ENCODE measurements at regions not wholly inside any gene's neighbourhood (a gene's known extent, or its start where the extent isn't known, plus 50 kb on each side); places are given as distances from the start of the nearest gene placed in this dataset.
A peak's percentile ranks its signal among the peaks of the same experiment; 100 is the strongest.
"Not testable (repeated sequence)": the region's sequence is repeated elsewhere in the genome, so short reads cannot be mapped to it uniquely, and the experiment has no call there.

GRCh38 chr5:17050236-17050635 is 114.1 kb upstream of the MYO10 start:
- Histone ChIP-seq H3K9me3 (ENCODE audit: control insufficient read depth in 2 of 2, insufficient read depth in 1 of 2, low read depth in 1 of 2, low read length in 1 of 2) (no peaks in the 10 kb centered on the region), H3K27me3 (ENCODE audit: control insufficient read depth in 3 of 3, insufficient read depth in 3 of 3, low read length in 3 of 3) (no peaks in the 10 kb centered on the region), H3K27ac (ENCODE audit: low read depth in 1 of 3, low read length in 2 of 3) (no peak overlapping the region), H3K36me3 (ENCODE audit: control insufficient read depth in 3 of 3, insufficient read depth in 2 of 3, low read depth in 1 of 3, low read length in 3 of 3) (no peaks in the 10 kb centered on the region), H3K4me1 (ENCODE audit: control insufficient read depth in 3 of 3, insufficient read depth in 2 of 3, low read depth in 1 of 3, low read length in 2 of 3) (no peaks in the 10 kb centered on the region), H3K4me3 (ENCODE audit: low read depth in 1 of 3, low read length in 3 of 3) (no peak overlapping the region)
- DNase-seq (no peak), FAIRE-seq (no peak)
- WGBS, 3 donors, result 78 to 88% (median 83%) methylated on average over 3 of the region's 3 CpGs

DNA sequence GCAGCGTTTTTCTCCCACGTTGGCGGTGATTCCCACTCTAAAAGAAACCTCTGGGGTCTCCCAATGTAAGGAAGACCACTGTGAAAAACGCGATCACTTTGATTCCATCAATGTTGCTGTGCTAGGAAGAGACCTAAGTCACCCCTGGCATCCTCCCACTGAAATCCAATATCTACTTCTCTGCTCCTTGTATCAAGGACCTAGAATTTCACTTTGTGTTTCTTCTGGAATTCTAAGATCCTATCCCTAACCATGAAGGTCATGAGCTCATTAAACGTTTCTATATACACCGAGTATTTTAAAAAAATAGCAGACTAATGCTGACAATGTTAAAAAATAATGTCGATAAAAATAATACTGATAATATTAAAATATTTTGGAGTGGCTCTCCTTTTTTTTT is 118.8 kb upstream of the MYO10 start:
- 80 to 86% (median 81%) methylated on average over 8 of the region's 8 CpGs for WGBS, 3 donors
- DNase-seq, result no peak
- H3K4me1 ChIP-seq (ENCODE audit: control insufficient read depth in 3 of 3, insufficient read depth in 2 of 3, low read depth in 1 of 3, low read length in 2 of 3), result peaks cover 0 to 7% (median 0%) of the 10 kb centered on the region in 3 donors
- no peak overlapping the region for H3K27ac ChIP-seq (ENCODE audit: low read depth in 1 of 3, low read length in 2 of 3)
- FAIRE-seq, result no peak
- H3K4me3 ChIP-seq (ENCODE audit: low read depth in 1 of 3, low read length in 3 of 3), result no peak overlapping the region
- no peaks in the 10 kb centered on the region for H3K27me3 ChIP-seq (ENCODE audit: control insufficient read depth in 3 of 3, insufficient read depth in 3 of 3, low read length in 3 of 3)
- no peaks in the 10 kb centered on the region for H3K36me3 ChIP-seq (ENCODE audit: control insufficient read depth in 3 of 3, insufficient read depth in 2 of 3, low read depth in 1 of 3, low read length in 3 of 3)
- no peaks in the 10 kb centered on the region for H3K9me3 ChIP-seq (ENCODE audit: control insufficient read depth in 2 of 2, insufficient read depth in 1 of 2, low read depth in 1 of 2, low read length in 1 of 2)

DNA sequence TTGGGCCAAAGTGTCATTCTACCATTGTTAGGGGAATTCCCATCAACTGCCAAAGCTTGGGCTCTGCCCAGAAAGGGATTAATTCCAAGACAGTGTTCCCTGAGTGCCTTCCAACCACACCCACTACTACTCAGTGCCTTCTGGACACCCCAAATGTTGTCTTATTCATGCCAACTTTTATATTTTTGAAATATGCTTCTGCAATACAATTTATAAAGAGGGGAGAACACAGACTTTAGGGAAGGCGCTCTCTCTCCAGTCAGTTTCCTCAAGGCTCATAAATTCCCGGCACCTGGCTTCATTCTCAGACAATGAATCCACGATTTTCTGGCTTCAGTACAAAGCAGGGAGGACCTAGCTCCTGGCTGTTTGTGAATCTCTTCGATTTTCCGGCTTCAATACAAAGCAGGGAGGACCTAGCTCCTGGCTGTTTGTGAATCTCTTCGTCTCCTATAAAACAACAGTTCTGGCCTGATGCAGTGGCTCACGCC is 120.1 kb upstream of the MYO10 start:
- FAIRE-seq, result no peak
- Histone ChIP-seq H3K9me3 (ENCODE audit: control insufficient read depth in 2 of 2, insufficient read depth in 1 of 2, low read depth in 1 of 2, low read length in 1 of 2) (no peaks in the 10 kb centered on the region), H3K27me3 (ENCODE audit: control insufficient read depth in 3 of 3, insufficient read depth in 3 of 3, low read length in 3 of 3) (no peaks in the 10 kb centered on the region), H3K4me3 (ENCODE audit: low read depth in 1 of 3, low read length in 3 of 3) (no peak overlapping the region), H3K36me3 (ENCODE audit: control insufficient read depth in 3 of 3, insufficient read depth in 2 of 3, low read depth in 1 of 3, low read length in 3 of 3) (no peaks in the 10 kb centered on the region), H3K4me1 (ENCODE audit: control insufficient read depth in 3 of 3, insufficient read depth in 2 of 3, low read depth in 1 of 3, low read length in 2 of 3) (peaks cover 0 to 7% (median 0%) of the 10 kb centered on the region in 3 donors), H3K27ac (ENCODE audit: low read depth in 1 of 3, low read length in 2 of 3) (no peak overlapping the region)
- 49 to 68% (median 62%) methylated on average over 7 of the region's 7 CpGs for WGBS, 3 donors
- DNase-seq, result peak in 1 of 2 donors; percentile 83

DNA sequence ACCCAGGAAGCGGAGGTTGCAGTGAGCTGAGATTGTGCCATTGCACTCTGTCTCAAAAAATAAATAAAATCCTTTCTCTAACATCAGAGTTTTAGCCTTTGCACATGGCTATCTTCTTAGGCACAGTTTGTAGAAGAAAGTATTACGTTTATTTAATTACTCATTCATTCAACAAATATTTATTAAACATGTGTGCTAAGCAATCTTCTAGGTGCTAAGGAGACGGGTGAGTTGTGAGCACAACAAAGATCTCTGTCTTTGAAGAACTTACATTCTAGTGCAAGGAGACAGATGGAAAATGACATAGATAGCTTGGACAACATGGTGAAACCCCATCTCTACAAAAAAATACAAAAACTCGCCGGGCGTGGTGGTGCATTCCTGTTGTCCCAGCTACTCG is 122.3 kb upstream of the MYO10 start:
- no peak for DNase-seq
- no peaks in the 10 kb centered on the region for H3K27me3 ChIP-seq (ENCODE audit: control insufficient read depth in 3 of 3, insufficient read depth in 3 of 3, low read length in 3 of 3)
- WGBS, 3 donors, result 79 to 81% (median 80%) methylated on average over 7 of the region's 7 CpGs
- H3K4me1 ChIP-seq (ENCODE audit: control insufficient read depth in 3 of 3, insufficient read depth in 2 of 3, low read depth in 1 of 3, low read length in 2 of 3), result peaks cover 0 to 7% (median 0%) of the 10 kb centered on the region in 3 donors
- no peak for FAIRE-seq
- no peak overlapping the region for H3K27ac ChIP-seq (ENCODE audit: low read depth in 1 of 3, low read length in 2 of 3)
- H3K36me3 ChIP-seq (ENCODE audit: control insufficient read depth in 3 of 3, insufficient read depth in 2 of 3, low read depth in 1 of 3, low read length in 3 of 3), result no peaks in the 10 kb centered on the region
- peaks cover 0 to 5% of the 10 kb centered on the region in 2 donors for H3K9me3 ChIP-seq (ENCODE audit: control insufficient read depth in 2 of 2, insufficient read depth in 1 of 2, low read depth in 1 of 2, low read length in 1 of 2)
- no peak overlapping the region for H3K4me3 ChIP-seq (ENCODE audit: low read depth in 1 of 3, low read length in 3 of 3)

DNA sequence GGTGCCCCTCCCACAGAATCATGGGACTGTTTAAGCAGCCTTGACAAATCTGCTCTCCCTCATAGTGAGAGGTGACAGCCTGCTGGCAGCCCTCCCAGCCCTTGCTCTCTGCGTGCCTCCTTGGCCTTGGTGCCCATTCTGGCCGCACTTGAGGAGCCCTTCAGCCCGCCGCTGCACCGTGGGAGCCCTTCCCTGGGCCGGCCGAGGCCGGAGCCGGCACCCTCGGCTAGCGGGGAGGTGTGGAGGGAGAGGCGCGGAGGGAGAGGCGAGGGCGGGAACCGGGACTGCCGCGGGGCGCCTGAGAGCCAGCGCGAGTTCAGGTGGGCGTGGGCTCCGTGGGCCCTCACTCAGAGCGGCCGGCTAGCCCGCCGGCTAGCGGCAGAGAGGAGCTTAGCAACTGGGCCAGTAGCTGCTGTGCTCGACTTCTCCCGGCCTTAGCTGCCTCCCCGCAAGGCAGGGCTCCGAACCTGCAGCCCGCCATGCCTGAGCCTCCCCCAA is 125.9 kb upstream of the MYO10 start:
- Histone ChIP-seq H3K27me3 (ENCODE audit: control insufficient read depth in 3 of 3, insufficient read depth in 3 of 3, low read length in 3 of 3) (no peaks in the 10 kb centered on the region), H3K4me1 (ENCODE audit: control insufficient read depth in 3 of 3, insufficient read depth in 2 of 3, low read depth in 1 of 3, low read length in 2 of 3) (peaks cover 0 to 7% (median 0%) of the 10 kb centered on the region in 3 donors), H3K9me3 (ENCODE audit: control insufficient read depth in 2 of 2, insufficient read depth in 1 of 2, low read depth in 1 of 2, low read length in 1 of 2) (peaks cover 0 to 5% of the 10 kb centered on the region in 2 donors), H3K36me3 (ENCODE audit: control insufficient read depth in 3 of 3, insufficient read depth in 2 of 3, low read depth in 1 of 3, low read length in 3 of 3) (no peaks in the 10 kb centered on the region), H3K4me3 (ENCODE audit: low read depth in 1 of 3, low read length in 3 of 3) (no peak overlapping the region), H3K27ac (ENCODE audit: low read depth in 1 of 3, low read length in 2 of 3) (no peak overlapping the region)
- 91 to 95% (median 93%) methylated on average over 24 to 33 of the region's 33 CpGs for WGBS, 3 donors
- FAIRE-seq (no peak), DNase-seq (no peak)

DNA sequence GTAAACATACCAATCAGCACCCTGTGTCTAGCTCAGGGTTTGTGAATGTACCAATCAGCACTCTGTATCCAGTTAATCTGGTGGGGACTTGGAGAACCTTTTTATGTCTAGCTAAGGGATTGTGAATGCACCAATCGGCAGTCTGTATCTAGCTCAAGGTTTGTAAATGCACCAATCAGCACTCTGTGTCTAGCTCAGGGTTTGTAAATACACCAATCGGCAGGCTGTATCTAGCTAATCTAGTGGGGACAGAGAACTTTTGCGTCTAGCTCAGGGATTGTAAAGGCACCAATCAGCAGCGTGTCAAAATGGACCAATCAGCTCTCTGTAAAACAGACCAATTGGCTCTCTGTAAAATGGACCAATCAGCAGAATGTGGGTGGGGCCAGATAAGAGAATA is 126.7 kb upstream of the MYO10 start:
- H3K9me3 ChIP-seq (ENCODE audit: control insufficient read depth in 2 of 2, insufficient read depth in 1 of 2, low read depth in 1 of 2, low read length in 1 of 2); H3K4me3 ChIP-seq (ENCODE audit: low read depth in 1 of 3, low read length in 3 of 3); H3K4me1 ChIP-seq (ENCODE audit: control insufficient read depth in 3 of 3, insufficient read depth in 2 of 3, low read depth in 1 of 3, low read length in 2 of 3); H3K27ac ChIP-seq (ENCODE audit: low read depth in 1 of 3, low read length in 2 of 3); H3K27me3 ChIP-seq (ENCODE audit: control insufficient read depth in 3 of 3, insufficient read depth in 3 of 3, low read length in 3 of 3); FAIRE-seq; H3K36me3 ChIP-seq (ENCODE audit: control insufficient read depth in 3 of 3, insufficient read depth in 2 of 3, low read depth in 1 of 3, low read length in 3 of 3); DNase-seq: not testable (repeated sequence)
- WGBS, 3 donors, result 95 to 98% (median 97%) methylated on average over 4 of the region's 4 CpGs

GRCh38 chr5:17064241-17064640 is 128.2 kb upstream of the MYO10 start:
- H3K4me1 ChIP-seq (ENCODE audit: control insufficient read depth in 3 of 3, insufficient read depth in 2 of 3, low read depth in 1 of 3, low read length in 2 of 3), result no peaks in the 10 kb centered on the region
- no peaks in the 10 kb centered on the region for H3K36me3 ChIP-seq (ENCODE audit: control insufficient read depth in 3 of 3, insufficient read depth in 2 of 3, low read depth in 1 of 3, low read length in 3 of 3)
- DNase-seq, result no peak
- 64 to 80% (median 75%) methylated on average over 3 of the region's 3 CpGs for WGBS, 3 donors
- no peak overlapping the region for H3K27ac ChIP-seq (ENCODE audit: low read depth in 1 of 3, low read length in 2 of 3)
- no peak overlapping the region for H3K4me3 ChIP-seq (ENCODE audit: low read depth in 1 of 3, low read length in 3 of 3)
- H3K9me3 ChIP-seq (ENCODE audit: control insufficient read depth in 2 of 2, insufficient read depth in 1 of 2, low read depth in 1 of 2, low read length in 1 of 2), result peaks cover 0 to 5% of the 10 kb centered on the region in 2 donors
- H3K27me3 ChIP-seq (ENCODE audit: control insufficient read depth in 3 of 3, insufficient read depth in 3 of 3, low read length in 3 of 3), result no peaks in the 10 kb centered on the region
- no peak for FAIRE-seq

GRCh38 chr5:17065458-17065857 is 129.4 kb upstream of the MYO10 start:
- DNase-seq (no peak), FAIRE-seq (no peak)
- no peaks in the 10 kb centered on the region for H3K4me1 ChIP-seq (ENCODE audit: control insufficient read depth in 3 of 3, insufficient read depth in 2 of 3, low read depth in 1 of 3, low read length in 2 of 3)
- no peak overlapping the region for H3K4me3 ChIP-seq (ENCODE audit: low read depth in 1 of 3, low read length in 3 of 3)
- peaks cover 0 to 5% of the 10 kb centered on the region in 2 donors for H3K9me3 ChIP-seq (ENCODE audit: control insufficient read depth in 2 of 2, insufficient read depth in 1 of 2, low read depth in 1 of 2, low read length in 1 of 2)
- H3K36me3 ChIP-seq (ENCODE audit: control insufficient read depth in 3 of 3, insufficient read depth in 2 of 3, low read depth in 1 of 3, low read length in 3 of 3), result no peaks in the 10 kb centered on the region
- no peaks in the 10 kb centered on the region for H3K27me3 ChIP-seq (ENCODE audit: control insufficient read depth in 3 of 3, insufficient read depth in 3 of 3, low read length in 3 of 3)
- WGBS, 3 donors, result 82 to 98% (median 87%) methylated on average over 3 of the region's 3 CpGs
- H3K27ac ChIP-seq (ENCODE audit: low read depth in 1 of 3, low read length in 2 of 3), result no peak overlapping the region

DNA sequence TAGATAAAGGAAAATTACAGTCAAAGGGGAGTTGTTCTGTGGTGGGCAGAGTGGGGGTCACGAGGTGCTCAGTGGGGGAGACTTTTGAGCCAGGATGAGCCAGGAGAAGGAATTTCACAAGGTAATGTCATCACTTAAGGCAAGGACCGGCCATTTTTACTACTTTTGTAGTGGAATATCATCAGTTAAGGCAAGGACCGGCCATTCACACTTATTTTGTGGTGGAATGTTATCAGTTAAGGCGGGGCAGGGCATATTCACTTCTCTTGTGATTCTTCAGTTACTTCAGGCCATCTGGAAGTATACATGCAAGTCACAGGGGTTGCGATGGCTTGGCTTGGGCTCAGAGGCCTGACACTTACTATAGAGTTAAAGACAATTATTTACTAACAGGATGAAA is 129.9 kb upstream of the MYO10 start:
- H3K36me3 ChIP-seq (ENCODE audit: control insufficient read depth in 3 of 3, insufficient read depth in 2 of 3, low read depth in 1 of 3, low read length in 3 of 3); H3K4me3 ChIP-seq (ENCODE audit: low read depth in 1 of 3, low read length in 3 of 3); H3K9me3 ChIP-seq (ENCODE audit: control insufficient read depth in 2 of 2, insufficient read depth in 1 of 2, low read depth in 1 of 2, low read length in 1 of 2); H3K27me3 ChIP-seq (ENCODE audit: control insufficient read depth in 3 of 3, insufficient read depth in 3 of 3, low read length in 3 of 3); DNase-seq; H3K4me1 ChIP-seq (ENCODE audit: control insufficient read depth in 3 of 3, insufficient read depth in 2 of 3, low read depth in 1 of 3, low read length in 2 of 3); FAIRE-seq; H3K27ac ChIP-seq (ENCODE audit: low read depth in 1 of 3, low read length in 2 of 3): not testable (repeated sequence)
- WGBS, 3 donors, result 75 to 79% (median 76%) methylated on average over 5 of the region's 5 CpGs

Measured in small intestine (tissue), 7 donors.